GF-D8 (cell line): ENCODE measurements at regions not wholly inside any gene's neighbourhood (a gene's known extent, or its start where the extent isn't known, plus 50 kb on each side); places are given as distances from the start of the nearest gene placed in this dataset.

Experiments
- DNase-seq: peaks from one replicate; lab custom pipeline; 2025; lab: John Stamatoyannopoulos, UW

DNA sequence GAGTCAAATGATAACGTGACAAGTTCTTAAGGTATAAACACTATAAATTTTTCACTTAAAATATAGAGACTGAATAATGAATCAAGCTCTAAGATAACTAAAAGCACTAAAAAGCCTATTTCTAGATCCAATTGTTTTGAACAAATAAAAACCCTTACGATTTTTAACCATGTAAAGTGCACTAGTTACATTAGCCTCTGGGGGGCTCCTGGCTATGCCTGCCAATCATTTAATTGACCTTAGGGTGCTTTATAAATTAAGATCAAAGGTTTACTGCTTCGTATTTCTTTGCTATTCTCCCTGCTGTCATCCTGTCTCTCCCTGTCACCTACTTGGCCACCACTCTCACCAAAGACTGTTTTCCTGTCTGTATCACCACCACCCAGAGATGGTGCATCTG lies 133.4 kb downstream of the ESM1 start:
- no peak for DNase-seq

DNA sequence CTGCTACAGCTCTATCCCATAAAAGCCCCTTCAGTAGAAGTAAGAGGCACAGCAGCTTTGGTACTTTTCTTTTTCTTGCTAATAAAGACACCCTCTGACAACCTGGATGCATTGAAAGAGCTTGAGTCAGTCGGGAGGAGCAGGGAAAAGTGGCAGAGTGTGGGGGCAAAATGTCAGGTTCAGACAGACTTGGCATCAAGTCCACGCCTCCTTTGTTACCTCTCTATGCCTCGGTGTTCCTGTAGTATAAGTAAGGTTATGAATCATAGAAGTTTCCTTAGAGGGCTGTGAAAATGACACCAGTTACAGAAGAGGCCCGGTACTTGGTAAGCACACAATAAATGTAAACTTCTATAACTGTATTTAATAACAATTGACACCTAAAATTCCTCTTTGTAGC lies 133.9 kb downstream of the ESM1 start:
- DNase-seq: no peak

DNA sequence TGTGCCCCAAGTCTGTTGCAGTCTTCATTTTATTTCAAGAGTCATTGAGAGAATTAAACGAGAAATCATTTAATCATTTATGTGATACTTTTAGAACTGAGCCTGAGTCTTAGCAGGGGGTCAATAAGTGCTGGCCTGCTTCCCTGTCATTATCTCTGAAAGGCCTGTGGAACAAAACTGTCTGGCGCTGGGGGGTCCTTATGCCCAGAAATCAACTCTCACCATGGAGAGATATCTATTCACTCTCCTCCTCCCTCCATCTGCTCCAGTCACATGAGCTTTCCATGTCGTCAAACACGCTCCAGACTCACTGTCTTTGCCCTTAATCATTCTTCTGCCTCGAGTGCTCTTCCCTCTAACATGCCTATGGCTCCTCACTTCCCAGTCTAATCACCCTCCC lies 136.8 kb downstream of the ESM1 start:
- DNase-seq: no peak

- DNase-seq: no peak
Measured at GRCh38 chr5:54845567-54845941, 139.8 kb downstream of the ESM1 start.

GRCh38 chr5:54844905-54845566 lies 140.4 kb downstream of the ESM1 start:
- DNase-seq: no peak

DNA sequence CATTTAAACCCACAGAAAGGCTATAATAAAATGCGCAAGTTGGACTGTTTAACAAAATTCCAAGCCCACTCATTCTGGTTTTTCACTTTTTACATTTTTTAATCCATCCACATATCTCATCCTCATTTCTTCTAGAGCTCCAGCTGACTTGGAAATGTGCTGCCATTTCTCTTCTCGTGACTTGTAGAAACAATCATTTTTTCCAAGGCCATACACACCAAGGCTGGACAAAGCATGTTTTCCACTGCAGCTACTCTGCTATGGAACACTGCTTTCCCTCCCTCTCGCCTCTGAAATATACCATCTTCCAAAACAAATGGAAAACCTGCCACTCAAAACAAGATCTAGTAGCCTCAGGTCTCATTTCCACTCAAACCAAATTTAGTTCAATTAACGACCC lies 141.1 kb downstream of the ESM1 start:
- no peak for DNase-seq

GRCh38 chr5:54841481-54841880 lies 143.9 kb downstream of the ESM1 start:
- no peak for DNase-seq

DNA sequence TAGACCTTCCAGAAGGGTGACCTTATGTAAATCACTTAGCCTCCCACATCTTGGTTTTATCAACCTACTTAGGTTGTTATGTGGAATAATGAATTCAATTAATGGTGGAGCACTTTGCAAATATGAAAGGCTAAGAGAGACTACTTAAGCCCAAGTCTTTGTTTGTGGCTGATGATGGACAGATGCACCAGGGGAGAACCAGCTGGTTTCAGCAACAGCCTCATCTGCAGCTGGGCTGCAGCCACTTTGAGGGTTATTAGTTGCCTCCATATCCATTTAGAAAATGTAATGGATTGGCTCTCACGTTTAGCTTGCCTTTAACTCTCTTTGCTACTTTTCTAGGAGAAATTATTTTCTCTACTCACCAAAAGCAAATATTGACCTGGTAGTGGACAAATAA lies 146.6 kb downstream of the ESM1 start:
- DNase-seq: no peak

- DNase-seq: no peak
Measured at GRCh38 chr5:54837981-54838380, 147.4 kb downstream of the ESM1 start.

GRCh38 chr5:54837093-54837492 lies 148.3 kb downstream of the ESM1 start:
- no peak for DNase-seq

DNA sequence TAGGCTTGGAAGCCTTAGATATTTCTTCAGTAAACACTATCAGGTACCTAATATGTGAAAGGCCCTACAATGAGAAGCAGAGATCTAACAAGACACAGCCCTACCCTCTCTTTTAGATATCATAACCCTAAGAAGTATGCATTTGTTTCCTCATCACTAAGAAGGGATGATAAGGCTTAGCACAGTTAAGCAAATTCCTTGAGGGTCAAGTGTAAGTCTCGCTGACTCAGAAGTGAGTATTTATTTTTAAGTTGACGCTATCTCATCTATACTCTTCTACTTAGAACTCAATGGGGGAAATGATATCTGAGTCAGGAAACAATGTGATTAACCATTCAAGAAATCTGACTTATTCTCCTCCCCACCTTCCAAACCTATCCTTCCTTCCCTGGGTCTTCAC lies 149.7 kb downstream of the ESM1 start:
- no peak for DNase-seq

- DNase-seq: no peak
Measured at GRCh38 chr5:54834121-54834842, 151.1 kb downstream of the ESM1 start.

DNA sequence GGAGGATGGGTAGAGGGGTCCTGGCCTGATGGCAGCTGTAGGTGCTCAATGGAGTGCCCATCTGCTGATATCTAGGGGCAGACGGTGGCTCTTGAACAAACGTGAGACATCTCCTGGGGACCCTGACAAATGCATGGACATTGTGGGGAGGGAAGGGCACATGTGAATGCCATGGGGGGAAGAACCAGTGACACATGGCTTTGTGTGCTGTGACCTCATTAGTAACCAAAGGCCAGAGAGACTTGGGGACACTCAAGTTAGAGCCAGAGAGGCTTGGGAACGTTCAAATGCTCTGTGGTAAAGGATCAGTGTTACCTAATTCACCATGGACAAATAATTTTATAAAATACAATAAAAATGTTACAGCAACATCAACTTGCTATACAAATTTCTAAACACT lies 151.8 kb downstream of the ESM1 start:
- no peak for DNase-seq

GRCh38 chr5:54832858-54833257 lies 152.5 kb downstream of the ESM1 start:
- no peak for DNase-seq

- no peak for DNase-seq
Measured at GRCh38 chr5:54832045-54832444, 153.3 kb downstream of the ESM1 start.

GRCh38 chr5:54831233-54831632 lies 154.2 kb downstream of the ESM1 start:
- DNase-seq: no peak

DNA sequence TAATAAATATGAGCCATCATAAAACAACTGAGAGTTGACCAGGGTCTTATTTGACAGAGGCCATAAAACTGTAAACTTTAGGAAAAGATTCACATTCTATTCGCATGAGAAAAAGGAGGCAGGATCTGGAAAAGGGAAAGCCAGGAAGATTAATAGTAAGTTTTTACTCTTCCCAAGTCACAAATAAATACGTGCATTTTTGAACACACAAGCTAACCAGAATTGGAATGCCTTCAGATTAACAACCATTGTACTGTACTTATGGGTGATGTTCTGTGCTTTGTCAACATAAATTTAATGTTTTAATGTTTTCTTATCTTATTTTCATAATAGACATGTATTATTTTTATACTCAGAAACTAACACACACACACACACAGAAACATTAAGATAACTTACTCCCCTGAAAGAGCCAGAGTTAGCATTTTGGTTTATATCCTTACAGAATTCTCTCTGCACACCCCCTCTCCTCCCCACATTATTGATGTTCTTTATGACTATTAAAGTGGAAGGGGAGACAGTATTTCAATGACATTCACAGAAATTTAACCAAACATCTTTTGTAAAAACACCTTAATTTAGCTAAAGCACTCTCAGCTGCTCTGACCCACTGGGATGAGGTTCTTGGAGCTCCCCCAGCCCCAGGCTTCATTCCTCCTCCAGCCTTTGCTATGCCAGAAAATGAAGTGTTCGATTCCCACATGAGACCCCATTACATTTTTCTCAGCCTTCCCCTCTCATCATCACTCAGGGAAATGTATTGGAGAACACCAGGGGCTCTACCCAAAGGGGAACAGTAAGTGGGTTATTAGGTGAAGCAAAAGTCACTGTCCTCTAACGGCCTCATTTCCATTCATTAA lies 155.5 kb downstream of the ESM1 start:
- no peak for DNase-seq

GRCh38 chr5:54829102-54829501 lies 156.3 kb downstream of the ESM1 start:
- DNase-seq: no peak

GRCh38 chr5:54828151-54828550 lies 157.2 kb downstream of the ESM1 start:
- no peak for DNase-seq

DNA sequence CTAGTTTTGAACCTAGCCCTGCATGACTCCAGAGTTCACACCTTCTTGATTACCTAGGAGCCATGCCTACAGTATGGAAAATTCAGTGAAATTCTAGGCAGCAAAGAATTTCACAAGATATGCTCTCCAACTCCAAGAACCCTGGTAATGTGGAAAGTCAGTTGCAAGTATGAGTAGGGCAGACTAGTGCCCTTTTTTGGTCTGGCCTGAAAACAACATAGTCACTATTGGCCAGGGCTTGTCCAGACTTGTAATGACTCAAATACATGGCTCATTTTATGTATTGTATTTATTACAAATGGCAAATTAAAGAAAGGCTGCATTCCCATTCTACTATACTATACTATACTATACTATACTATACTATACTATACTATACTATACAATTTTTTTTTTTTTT lies 160.4 kb downstream of the ESM1 start:
- DNase-seq: no peak

DNA sequence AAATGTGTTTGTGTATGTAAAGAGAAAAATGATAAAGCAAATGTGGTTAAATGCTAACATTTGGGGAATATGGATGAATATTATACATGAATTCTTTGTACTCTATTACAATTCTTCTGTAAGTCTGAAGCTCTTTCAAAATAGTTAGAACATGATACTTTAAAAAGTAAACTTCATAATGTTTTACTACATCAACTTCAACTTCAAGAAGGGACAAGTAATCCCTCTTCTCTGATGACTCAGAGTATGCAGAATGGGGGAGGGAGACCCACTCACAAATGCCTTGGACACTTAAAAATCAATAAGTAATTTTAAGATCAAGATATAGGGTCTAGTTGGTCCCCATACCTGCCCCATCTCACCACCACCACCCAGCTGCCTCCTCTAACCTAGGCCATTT lies 162.4 kb downstream of the ESM1 start:
- DNase-seq: no peak

GRCh38 chr5:54822324-54822687 lies 163.1 kb downstream of the ESM1 start:
- DNase-seq: no peak
